ENCODE measurements at regions not wholly inside any gene's neighbourhood (a gene's known extent, or its start where the extent isn't known, plus 50 kb on each side); places are given as distances from the start of the nearest gene placed in this dataset.

GRCh38 chr9:109681301-109681700, 98.7 kb upstream of the PALM2AKAP2 start:
- Histone ChIP-seq H3K27me3 (ENCODE audit: control insufficient read depth, insufficient read depth, low read length, poor library complexity, severe bottlenecking) (no peaks in the 10 kb centered on the region), H3K4me1 (ENCODE audit: control insufficient read depth, insufficient read depth, low read length) (no peaks in the 10 kb centered on the region), H3K9me3 (ENCODE audit: control insufficient read depth, low read length) (no peaks in the 10 kb centered on the region), H3K36me3 (ENCODE audit: control insufficient read depth, insufficient read depth, low read length) (no peaks in the 10 kb centered on the region), H3K27ac (ENCODE audit: low read depth, low read length) (no peak overlapping the region), H3K4me3 (ENCODE audit: low read length) (no peak overlapping the region), H3K9ac (ENCODE audit: extremely low read depth, low read length, poor library complexity, severe bottlenecking) (no peak overlapping the region)
- H3K4me3 Mint-ChIP-seq, result no peak overlapping the region
- no peaks in the 10 kb centered on the region for H3K9me3 Mint-ChIP-seq
- TF ChIP-seq, protein P1, sequence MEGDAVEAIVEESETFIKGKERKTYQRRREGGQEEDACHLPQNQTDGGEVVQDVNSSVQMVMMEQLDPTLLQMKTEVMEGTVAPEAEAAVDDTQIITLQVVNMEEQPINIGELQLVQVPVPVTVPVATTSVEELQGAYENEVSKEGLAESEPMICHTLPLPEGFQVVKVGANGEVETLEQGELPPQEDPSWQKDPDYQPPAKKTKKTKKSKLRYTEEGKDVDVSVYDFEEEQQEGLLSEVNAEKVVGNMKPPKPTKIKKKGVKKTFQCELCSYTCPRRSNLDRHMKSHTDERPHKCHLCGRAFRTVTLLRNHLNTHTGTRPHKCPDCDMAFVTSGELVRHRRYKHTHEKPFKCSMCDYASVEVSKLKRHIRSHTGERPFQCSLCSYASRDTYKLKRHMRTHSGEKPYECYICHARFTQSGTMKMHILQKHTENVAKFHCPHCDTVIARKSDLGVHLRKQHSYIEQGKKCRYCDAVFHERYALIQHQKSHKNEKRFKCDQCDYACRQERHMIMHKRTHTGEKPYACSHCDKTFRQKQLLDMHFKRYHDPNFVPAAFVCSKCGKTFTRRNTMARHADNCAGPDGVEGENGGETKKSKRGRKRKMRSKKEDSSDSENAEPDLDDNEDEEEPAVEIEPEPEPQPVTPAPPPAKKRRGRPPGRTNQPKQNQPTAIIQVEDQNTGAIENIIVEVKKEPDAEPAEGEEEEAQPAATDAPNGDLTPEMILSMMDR (conservative IDR thresholded peaks at IDR 0.05), result no peak
- no peaks in the 10 kb centered on the region for H3K36me3 Mint-ChIP-seq (ENCODE audit: low read depth)
- WGBS, 2 experiments (ENCODE audit: insufficient coverage in 1 of 2, insufficient read length in 1 of 2), result 79% methylated on average over 2 of the region's 2 CpGs; no CpG with 5 or more reads in 1 of the 2 experiments
- no peak overlapping the region for H3K27ac Mint-ChIP-seq
- H3K27me3 Mint-ChIP-seq (ENCODE audit: insufficient read depth), result peaks cover 2% of the 10 kb centered on the region
- peaks cover 12% of the 10 kb centered on the region for H3K4me1 Mint-ChIP-seq
- no peak for DNase-seq

- no peaks in the 10 kb centered on the region for H3K9me3 Mint-ChIP-seq
- no peak overlapping the region for H3K4me3 Mint-ChIP-seq
- H3K36me3 Mint-ChIP-seq (ENCODE audit: low read depth), result no peaks in the 10 kb centered on the region
- Histone ChIP-seq H3K4me1 (ENCODE audit: control insufficient read depth, insufficient read depth, low read length) (no peaks in the 10 kb centered on the region), H3K27ac (ENCODE audit: low read depth, low read length) (no peak overlapping the region), H3K9me3 (ENCODE audit: control insufficient read depth, low read length) (no peaks in the 10 kb centered on the region), H3K9ac (ENCODE audit: extremely low read depth, low read length, poor library complexity, severe bottlenecking) (no peak overlapping the region), H3K27me3 (ENCODE audit: control insufficient read depth, insufficient read depth, low read length, poor library complexity, severe bottlenecking) (no peaks in the 10 kb centered on the region), H3K4me3 (ENCODE audit: low read length) (no peak overlapping the region), H3K36me3 (ENCODE audit: control insufficient read depth, insufficient read depth, low read length) (no peaks in the 10 kb centered on the region)
- H3K4me1 Mint-ChIP-seq, result peaks cover 12% of the 10 kb centered on the region
- no peaks in the 10 kb centered on the region for H3K27me3 Mint-ChIP-seq (ENCODE audit: insufficient read depth)
- DNase-seq, result no peak
- no peak overlapping the region for H3K27ac Mint-ChIP-seq
- 90% methylated on average over 1 of the region's 1 CpG; no CpG with 5 or more reads in 1 of the 2 experiments for WGBS, 2 experiments (ENCODE audit: insufficient coverage in 1 of 2, insufficient read length in 1 of 2)
- TF ChIP-seq, protein P1 (conservative IDR thresholded peaks at IDR 0.05), result no peak
Measured at GRCh38 chr9:109682227-109682626, 97.8 kb upstream of the PALM2AKAP2 start.

DNA sequence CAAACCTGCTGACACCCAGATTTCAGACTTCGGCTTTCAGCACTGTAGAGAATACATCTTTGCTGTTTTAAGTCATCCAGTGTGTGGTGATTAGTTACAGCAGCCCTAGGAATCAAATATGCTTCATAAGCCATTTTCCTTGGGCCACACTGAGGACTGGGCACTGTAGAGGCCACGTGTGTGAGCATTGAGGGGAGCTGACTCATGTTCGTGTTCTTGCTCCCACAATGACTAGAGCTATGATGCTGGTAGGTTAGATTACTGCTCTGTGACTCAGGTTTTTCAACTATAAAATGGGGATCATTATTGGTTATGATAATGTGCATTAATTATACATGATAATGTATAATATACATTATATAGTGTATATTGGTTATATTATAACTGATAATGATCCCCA, 96.5 kb upstream of the PALM2AKAP2 start:
- Histone ChIP-seq H3K36me3 (ENCODE audit: control insufficient read depth, insufficient read depth, low read length) (no peaks in the 10 kb centered on the region), H3K4me3 (ENCODE audit: low read length) (no peak overlapping the region), H3K27ac (ENCODE audit: low read depth, low read length) (no peak overlapping the region), H3K4me1 (ENCODE audit: control insufficient read depth, insufficient read depth, low read length) (no peaks in the 10 kb centered on the region), H3K27me3 (ENCODE audit: control insufficient read depth, insufficient read depth, low read length, poor library complexity, severe bottlenecking) (no peaks in the 10 kb centered on the region), H3K9ac (ENCODE audit: extremely low read depth, low read length, poor library complexity, severe bottlenecking) (no peak overlapping the region), H3K9me3 (ENCODE audit: control insufficient read depth, low read length) (no peaks in the 10 kb centered on the region)
- H3K27ac Mint-ChIP-seq, result no peak overlapping the region
- no peaks in the 10 kb centered on the region for H3K27me3 Mint-ChIP-seq (ENCODE audit: insufficient read depth)
- H3K4me1 Mint-ChIP-seq, result peaks cover 9% of the 10 kb centered on the region
- no peak overlapping the region for H3K4me3 Mint-ChIP-seq
- 80 to 97% methylated on average over 1 to 3 of the region's 3 CpGs for WGBS, 2 experiments (ENCODE audit: insufficient coverage in 1 of 2, insufficient read length in 1 of 2)
- no peak for DNase-seq
- no peaks in the 10 kb centered on the region for H3K9me3 Mint-ChIP-seq
- H3K36me3 Mint-ChIP-seq (ENCODE audit: low read depth), result no peaks in the 10 kb centered on the region
- TF ChIP-seq, protein P1 (conservative IDR thresholded peaks at IDR 0.05), result no peak
